ENCODE measurements at regions not wholly inside any gene's neighbourhood (a gene's known extent, or its start where the extent isn't known, plus 50 kb on each side); places are given as distances from the start of the nearest gene placed in this dataset.

DNA sequence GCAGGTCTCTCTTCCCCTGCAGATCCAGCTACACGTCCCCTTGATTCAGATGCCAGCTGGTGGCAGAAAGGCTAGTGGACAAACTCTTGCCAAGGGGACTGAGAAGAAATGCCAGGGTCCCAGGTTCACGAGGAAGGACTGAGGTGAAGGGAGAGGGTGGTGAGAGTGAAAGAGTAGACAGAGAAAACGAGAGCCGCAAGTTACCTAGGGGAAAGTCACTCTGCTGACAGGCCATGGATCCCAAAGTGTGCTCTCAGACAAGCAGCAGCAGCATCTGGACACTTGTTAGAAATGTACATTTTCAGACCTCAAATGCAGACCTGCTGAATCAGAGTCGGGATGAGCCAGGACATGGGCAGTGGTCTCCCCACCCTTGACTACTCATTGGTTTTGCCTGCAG, 192.3 kb downstream of the FGFR2 start:
- no peak for DNase-seq

GRCh38 chr10:121406823-121407545, 191.3 kb downstream of the FGFR2 start:
- DNase-seq = no peak

DNA sequence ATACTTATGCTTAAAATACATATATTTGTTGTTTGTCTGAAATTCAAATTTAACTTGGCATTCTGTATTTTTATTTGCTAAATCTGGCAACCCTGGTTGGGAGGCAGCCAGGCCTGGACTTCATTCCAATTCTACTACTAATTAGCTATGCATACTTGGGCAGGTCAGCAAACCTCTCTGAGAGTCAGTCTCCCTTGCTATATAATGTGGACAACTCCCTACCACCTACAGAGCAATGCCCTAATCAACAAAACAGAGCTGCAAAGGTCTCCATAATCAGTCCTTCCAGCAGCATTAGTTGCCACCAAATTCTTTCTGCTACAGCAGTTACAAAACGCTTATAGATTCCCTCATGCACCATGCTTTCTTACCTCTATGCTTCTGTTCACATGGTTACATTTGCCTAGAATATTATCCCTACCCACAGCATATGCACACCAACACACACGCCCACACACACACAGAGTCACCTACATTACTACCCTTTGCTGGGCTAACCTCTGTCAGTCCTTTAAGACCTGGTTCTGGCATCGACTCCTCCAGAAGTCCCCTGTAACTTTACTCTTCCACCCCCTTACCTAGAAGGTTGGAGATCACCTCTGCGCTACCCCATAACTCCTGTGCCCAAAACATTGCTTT, 188.7 kb downstream of the FGFR2 start:
- DNase-seq = no peak

GRCh38 chr10:121411004-121411403, 187.2 kb downstream of the FGFR2 start:
- DNase-seq = no peak

DNA sequence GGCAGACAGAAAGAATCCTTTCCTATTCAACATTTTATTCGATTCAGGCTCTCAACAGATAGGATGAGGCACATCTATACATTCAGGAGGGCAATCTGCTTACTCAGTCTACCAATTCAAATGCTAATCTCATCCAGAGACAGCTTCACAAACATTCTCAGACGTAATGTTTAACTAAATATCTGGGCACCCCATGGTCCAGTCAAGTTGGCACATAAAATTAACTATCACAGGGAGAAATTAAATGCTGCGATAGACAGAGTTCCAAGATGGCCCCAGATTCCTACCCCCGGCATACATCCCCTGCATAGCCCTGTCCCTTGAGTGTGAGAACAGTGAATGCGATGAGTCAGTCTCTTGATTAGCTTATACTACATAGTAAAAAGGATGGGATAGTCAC, 184.3 kb downstream of the FGFR2 start:
- no peak for DNase-seq

- DNase-seq = no peak
Observed at GRCh38 chr10:121414366-121415062, 183.7 kb downstream of the FGFR2 start.

- no peak for DNase-seq
Observed at GRCh38 chr10:121415063-121415399, 183.2 kb downstream of the FGFR2 start.

GRCh38 chr10:121416071-121416470, 182.2 kb downstream of the FGFR2 start:
- DNase-seq = no peak

GRCh38 chr10:121417298-121417697, 180.9 kb downstream of the FGFR2 start:
- no peak for DNase-seq

DNA sequence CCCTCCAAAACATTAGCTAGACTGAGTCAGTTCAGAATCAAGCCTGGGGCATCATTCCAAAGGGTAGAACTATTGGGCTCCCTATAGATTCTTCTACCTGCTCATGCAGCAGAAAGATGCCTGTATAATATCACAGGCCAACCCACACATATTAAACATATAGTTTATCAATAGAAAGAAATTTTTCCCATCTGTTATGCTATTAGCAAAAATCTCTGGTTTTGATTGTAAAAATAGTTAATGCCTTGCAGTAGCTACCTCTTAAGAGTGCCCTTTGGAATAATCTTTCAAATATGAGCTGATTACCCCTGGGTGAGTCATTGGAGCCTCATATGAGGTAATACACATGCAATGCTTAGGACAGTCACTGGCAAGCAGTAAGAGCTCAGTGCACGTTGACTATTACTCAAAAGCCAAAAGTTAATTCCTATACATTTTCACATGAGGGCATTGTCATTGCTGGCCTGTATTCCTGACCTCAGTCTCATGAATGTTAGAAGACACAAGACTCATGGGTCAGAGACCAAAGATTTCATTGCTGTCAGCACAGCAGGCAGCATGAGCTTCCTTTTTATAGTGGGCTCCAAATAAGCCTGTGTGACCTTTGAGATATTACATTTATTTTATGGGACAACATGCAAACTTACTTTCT, 180.0 kb downstream of the FGFR2 start:
- DNase-seq = no peak

DNA sequence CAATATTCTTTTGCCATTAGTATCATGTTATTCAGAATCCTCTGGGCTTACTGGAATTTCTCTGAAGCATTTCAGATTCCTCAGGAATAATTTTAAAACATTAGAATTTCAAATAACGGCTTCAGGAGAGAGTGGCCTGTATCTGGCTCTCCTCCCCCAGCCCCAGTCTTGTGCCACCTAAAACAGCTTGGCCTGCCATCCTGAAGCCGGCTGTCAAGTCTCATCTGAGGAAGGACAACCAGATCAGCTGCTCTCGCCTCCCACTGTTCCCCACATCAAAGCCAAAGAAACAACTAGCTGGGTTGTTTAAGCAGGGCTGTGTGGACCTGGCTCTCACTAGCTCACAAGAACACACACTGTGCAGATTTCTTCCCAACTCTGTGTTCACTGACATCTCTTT, 178.2 kb downstream of the FGFR2 start:
- DNase-seq = no peak

- DNase-seq = no peak
Observed at GRCh38 chr10:121422096-121422495, 176.1 kb downstream of the FGFR2 start.

DNA sequence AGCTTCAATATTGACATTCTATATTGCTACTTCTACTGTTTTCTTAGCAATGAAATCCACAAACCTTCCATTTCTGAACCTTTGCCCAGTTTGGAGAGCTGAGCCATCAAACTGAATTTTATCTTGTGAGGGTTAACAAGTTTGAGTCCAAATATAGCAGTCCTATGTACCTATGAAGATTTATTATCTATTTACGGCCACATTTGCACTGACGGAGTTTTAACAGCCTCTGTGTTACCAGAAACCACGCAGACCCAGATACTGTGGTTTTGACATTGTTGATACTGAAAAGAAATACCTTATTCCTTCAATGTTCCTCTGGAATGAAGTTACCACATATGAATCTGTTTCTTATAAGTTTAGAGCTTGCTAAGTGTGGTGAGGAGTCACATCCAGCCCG, 172.6 kb downstream of the FGFR2 start:
- no peak for DNase-seq

GRCh38 chr10:121426307-121426706, 171.9 kb downstream of the FGFR2 start:
- DNase-seq = no peak
